ENCODE measurements at regions not wholly inside any gene's neighbourhood (a gene's known extent, or its start where the extent isn't known, plus 50 kb on each side); places are given as distances from the start of the nearest gene placed in this dataset.

DNA sequence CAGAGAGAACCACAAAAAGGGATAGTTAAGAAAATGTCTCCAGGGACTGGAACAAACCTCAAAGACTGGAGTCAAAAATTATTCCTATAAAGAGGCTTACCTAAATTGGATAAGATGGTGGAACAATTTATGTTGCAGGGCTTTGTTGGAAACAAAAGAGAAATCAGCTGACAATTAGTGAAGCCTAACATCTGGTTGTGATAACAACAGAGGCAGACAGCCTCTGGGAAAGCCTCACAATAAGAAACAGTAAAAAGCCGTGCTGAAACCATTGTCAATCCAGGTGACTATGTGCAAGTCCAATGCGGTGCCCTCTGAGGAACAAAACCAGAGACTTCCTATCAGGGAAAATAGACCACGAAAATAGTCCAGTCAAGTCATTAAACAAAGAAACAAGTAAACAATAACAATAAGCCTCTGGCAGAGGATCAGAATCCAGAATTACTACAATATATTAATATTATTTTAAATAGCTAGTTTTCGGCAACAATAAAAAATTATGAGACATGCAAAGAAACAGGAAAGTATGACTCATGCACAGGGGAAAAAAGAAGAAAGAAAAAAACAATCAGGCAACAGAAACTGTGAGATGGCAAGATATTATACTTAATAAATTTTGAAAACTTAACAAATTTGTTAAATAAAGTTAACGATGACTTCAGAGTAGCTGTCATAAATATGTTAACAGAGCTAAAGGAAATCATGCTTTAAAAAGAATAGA lies 99.7 kb upstream of the RXFP2 start:
- DNase-seq (ENCODE audit: low spot score), result no peak
- TF ChIP-seq, protein P1, sequence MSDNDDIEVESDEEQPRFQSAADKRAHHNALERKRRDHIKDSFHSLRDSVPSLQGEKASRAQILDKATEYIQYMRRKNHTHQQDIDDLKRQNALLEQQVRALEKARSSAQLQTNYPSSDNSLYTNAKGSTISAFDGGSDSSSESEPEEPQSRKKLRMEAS (IDR thresholded peaks at IDR 0.05), result no peak
- TF ChIP-seq EGR1 (IDR thresholded peaks at IDR 0.05; ENCODE audit: low read depth in 2 of 2) (no peak), ATF3 (IDR thresholded peaks at IDR 0.05) (no peak), GABPA (IDR thresholded peaks at IDR 0.05 in 1 of 2, conservative IDR thresholded peaks at IDR 0.05 in 1 of 2) (no peak), FOXA1 (IDR thresholded peaks at IDR 0.05) (no peak), NR2F2 (IDR thresholded peaks at IDR 0.05) (no peak), FOXA2 (IDR thresholded peaks at IDR 0.05) (no peak), HNF4G (IDR thresholded peaks at IDR 0.05) (no peak), RAD21 (IDR thresholded peaks at IDR 0.05) (no peak), YY1 (IDR thresholded peaks at IDR 0.05) (no peak), JUND (IDR thresholded peaks at IDR 0.05) (no peak), HNF4A (conservative IDR thresholded peaks at IDR 0.05) (no peak), SP1 (IDR thresholded peaks at IDR 0.05) (no peak), RXRA (IDR thresholded peaks at IDR 0.05) (no peak)
- TF ChIP-seq, protein P2, sequence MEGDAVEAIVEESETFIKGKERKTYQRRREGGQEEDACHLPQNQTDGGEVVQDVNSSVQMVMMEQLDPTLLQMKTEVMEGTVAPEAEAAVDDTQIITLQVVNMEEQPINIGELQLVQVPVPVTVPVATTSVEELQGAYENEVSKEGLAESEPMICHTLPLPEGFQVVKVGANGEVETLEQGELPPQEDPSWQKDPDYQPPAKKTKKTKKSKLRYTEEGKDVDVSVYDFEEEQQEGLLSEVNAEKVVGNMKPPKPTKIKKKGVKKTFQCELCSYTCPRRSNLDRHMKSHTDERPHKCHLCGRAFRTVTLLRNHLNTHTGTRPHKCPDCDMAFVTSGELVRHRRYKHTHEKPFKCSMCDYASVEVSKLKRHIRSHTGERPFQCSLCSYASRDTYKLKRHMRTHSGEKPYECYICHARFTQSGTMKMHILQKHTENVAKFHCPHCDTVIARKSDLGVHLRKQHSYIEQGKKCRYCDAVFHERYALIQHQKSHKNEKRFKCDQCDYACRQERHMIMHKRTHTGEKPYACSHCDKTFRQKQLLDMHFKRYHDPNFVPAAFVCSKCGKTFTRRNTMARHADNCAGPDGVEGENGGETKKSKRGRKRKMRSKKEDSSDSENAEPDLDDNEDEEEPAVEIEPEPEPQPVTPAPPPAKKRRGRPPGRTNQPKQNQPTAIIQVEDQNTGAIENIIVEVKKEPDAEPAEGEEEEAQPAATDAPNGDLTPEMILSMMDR (IDR thresholded peaks at IDR 0.05; ENCODE audit: low read depth, low read length, missing input control), result no peak
- TF ChIP-seq, protein P3, sequence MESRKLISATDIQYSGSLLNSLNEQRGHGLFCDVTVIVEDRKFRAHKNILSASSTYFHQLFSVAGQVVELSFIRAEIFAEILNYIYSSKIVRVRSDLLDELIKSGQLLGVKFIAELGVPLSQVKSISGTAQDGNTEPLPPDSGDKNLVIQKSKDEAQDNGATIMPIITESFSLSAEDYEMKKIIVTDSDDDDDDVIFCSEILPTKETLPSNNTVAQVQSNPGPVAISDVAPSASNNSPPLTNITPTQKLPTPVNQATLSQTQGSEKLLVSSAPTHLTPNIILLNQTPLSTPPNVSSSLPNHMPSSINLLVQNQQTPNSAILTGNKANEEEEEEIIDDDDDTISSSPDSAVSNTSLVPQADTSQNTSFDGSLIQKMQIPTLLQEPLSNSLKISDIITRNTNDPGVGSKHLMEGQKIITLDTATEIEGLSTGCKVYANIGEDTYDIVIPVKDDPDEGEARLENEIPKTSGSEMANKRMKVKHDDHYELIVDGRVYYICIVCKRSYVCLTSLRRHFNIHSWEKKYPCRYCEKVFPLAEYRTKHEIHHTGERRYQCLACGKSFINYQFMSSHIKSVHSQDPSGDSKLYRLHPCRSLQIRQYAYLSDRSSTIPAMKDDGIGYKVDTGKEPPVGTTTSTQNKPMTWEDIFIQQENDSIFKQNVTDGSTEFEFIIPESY (IDR thresholded peaks at IDR 0.05), result no peak
- TF ChIP-seq, protein P4, sequence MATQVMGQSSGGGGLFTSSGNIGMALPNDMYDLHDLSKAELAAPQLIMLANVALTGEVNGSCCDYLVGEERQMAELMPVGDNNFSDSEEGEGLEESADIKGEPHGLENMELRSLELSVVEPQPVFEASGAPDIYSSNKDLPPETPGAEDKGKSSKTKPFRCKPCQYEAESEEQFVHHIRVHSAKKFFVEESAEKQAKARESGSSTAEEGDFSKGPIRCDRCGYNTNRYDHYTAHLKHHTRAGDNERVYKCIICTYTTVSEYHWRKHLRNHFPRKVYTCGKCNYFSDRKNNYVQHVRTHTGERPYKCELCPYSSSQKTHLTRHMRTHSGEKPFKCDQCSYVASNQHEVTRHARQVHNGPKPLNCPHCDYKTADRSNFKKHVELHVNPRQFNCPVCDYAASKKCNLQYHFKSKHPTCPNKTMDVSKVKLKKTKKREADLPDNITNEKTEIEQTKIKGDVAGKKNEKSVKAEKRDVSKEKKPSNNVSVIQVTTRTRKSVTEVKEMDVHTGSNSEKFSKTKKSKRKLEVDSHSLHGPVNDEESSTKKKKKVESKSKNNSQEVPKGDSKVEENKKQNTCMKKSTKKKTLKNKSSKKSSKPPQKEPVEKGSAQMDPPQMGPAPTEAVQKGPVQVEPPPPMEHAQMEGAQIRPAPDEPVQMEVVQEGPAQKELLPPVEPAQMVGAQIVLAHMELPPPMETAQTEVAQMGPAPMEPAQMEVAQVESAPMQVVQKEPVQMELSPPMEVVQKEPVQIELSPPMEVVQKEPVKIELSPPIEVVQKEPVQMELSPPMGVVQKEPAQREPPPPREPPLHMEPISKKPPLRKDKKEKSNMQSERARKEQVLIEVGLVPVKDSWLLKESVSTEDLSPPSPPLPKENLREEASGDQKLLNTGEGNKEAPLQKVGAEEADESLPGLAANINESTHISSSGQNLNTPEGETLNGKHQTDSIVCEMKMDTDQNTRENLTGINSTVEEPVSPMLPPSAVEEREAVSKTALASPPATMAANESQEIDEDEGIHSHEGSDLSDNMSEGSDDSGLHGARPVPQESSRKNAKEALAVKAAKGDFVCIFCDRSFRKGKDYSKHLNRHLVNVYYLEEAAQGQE (IDR thresholded peaks at IDR 0.05), result no peak
- H3K27ac ChIP-seq (ENCODE audit: low read depth in 1 of 2, low read length in 2 of 2), result no peak overlapping the region
- peaks cover 0 to 2% (median 0%) of the 10 kb centered on the region in 4 donors for H3K9me3 ChIP-seq (ENCODE audit: control insufficient read depth in 4 of 4, low read length in 3 of 4)
- H3K4me1 ChIP-seq (ENCODE audit: control insufficient read depth in 4 of 4, insufficient read depth in 4 of 4, low read length in 3 of 4), result no peaks in the 10 kb centered on the region
- 81% methylated on average over 5 of the region's 5 CpGs for WGBS
- H3K27me3 ChIP-seq (ENCODE audit: control insufficient read depth in 4 of 4, insufficient read depth in 4 of 4, low read length in 3 of 4), result no peaks in the 10 kb centered on the region
- H3K4me3 ChIP-seq (ENCODE audit: low read depth in 1 of 3, low read length in 3 of 3), result no peak overlapping the region
- H3K36me3 ChIP-seq (ENCODE audit: control insufficient read depth in 4 of 4, insufficient read depth in 3 of 4, low read depth in 1 of 4, low read length in 3 of 4), result no peaks in the 10 kb centered on the region
- no peak overlapping the region for H3K9ac ChIP-seq (ENCODE audit: low read depth in 1 of 2, low read length in 2 of 2)
